PC-3 (cell line): ENCODE measurements at regions not wholly inside any gene's neighbourhood (a gene's known extent, or its start where the extent isn't known, plus 50 kb on each side); places are given as distances from the start of the nearest gene placed in this dataset.

Experiments used
- ATAC-seq: fragments of 200-7000 bp; cut with Tn5 transposase; 2 replicates; pipeline ENCODE4 v1.9.1; 2020; ENCODE audit warnings: mild to moderate bottlenecking, moderate library complexity
- BruUV-seq: library from RNA; stranded (reverse); fragments of 400-500 nt; replicated peaks from 2 replicates; lab custom pipeline; 2021; lab: Mats Ljungman, UMichigan
- CTCF ChIA-PET: fragments of 300-600 bp; sonication (Branson Sonifier 250); formaldehyde crosslinking; loops from one replicate; lab custom pipeline; 2022; ENCODE audit warnings: antibody characterized with exemption; lab: Charles Lee
- POLR2A ChIA-PET: fragments of 300-600 bp; sonication (Branson Sonifier 250); formaldehyde crosslinking; loops from one replicate; lab custom pipeline; 2022; ENCODE audit warnings: antibody characterized with exemption; ENCODE audit not compliant: unreplicated experiment; lab: Charles Lee
- DNase-seq: peaks from one replicate; pipeline ENCODE4 v3.0.0-alpha.2; 2015
- H2AFZ ChIP-seq: fragments of 300-600 bp; sonication (generic); 2 replicates; pipeline ENCODE4 v1.6.0; 2016; ENCODE audit warnings: antibody characterized with exemption, low read length
- H3F3A ChIP-seq: fragments of 300-600 bp; sonication (generic); one replicate; pipeline ENCODE4 v1.6.0; 2017; ENCODE audit warnings: antibody characterized with exemption, low read length, control low read depth, mild to moderate bottlenecking; ENCODE audit not compliant: unreplicated experiment
- H3K27ac ChIP-seq: fragments of 300-600 bp; sonication (generic); 2 replicates; pipeline ENCODE4 v1.5.1; 2016; ENCODE audit warnings: mild to moderate bottlenecking, low read length
- H3K27me3 ChIP-seq: fragments of 300-600 bp; sonication (generic); 2 replicates; pipeline ENCODE4 v1.6.1; 2016; ENCODE audit warnings: low read length, mixed read lengths
- H3K36me3 ChIP-seq: fragments of 300-600 bp; sonication (generic); 2 replicates; pipeline ENCODE4 v1.6.1; 2016; ENCODE audit warnings: low read depth, mixed run types, low read length, mixed read lengths
- H3K4me1 ChIP-seq: fragments of 300-600 bp; sonication (generic); 2 replicates; pipeline ENCODE4 v1.5.1; 2016; ENCODE audit warnings: low read length; ENCODE audit not compliant: insufficient read depth
- H3K4me2 ChIP-seq: fragments of 300-600 bp; sonication (generic); 2 replicates; pipeline ENCODE4 v1.6.0; 2016; ENCODE audit warnings: low read length
- H3K4me3 ChIP-seq: fragments of 300-600 bp; sonication (generic); 2 replicates; pipeline ENCODE4 v1.5.1; 2016; ENCODE audit warnings: mild to moderate bottlenecking, low read length, mixed read lengths
- H3K79me2 ChIP-seq: fragments of 300-600 bp; sonication (generic); 2 replicates; pipeline ENCODE4 v1.6.1; 2017; ENCODE audit warnings: low read length, mixed read lengths
- H3K9ac ChIP-seq: fragments of 300-600 bp; sonication (generic); 2 replicates; pipeline ENCODE4 v1.6.0; 2016; ENCODE audit warnings: mild to moderate bottlenecking, low read length
- H3K9me2 ChIP-seq: fragments of 300-600 bp; sonication (generic); replicated peaks from 2 replicates; pipeline ENCODE4 v1.6.1; 2016; ENCODE audit warnings: mixed run types, low read length, mixed read lengths
- H3K9me3 ChIP-seq: fragments of 300-600 bp; sonication (generic); 2 replicates; pipeline ENCODE4 v1.6.1; 2016; ENCODE audit warnings: low read length, mixed read lengths
- H4K20me1 ChIP-seq: fragments of 300-600 bp; sonication (generic); 2 replicates; pipeline ENCODE4 v1.6.1; 2016; ENCODE audit warnings: low read length, mixed read lengths
- CTCF ChIP-seq: fragments of 300-600 bp; sonication (generic); conservative IDR thresholded peaks from 2 replicates; pipeline ENCODE4 v1.5.1; 2017; ENCODE audit warnings: antibody characterized with exemption, low read depth, mild to moderate bottlenecking, low read length
- EZH2 ChIP-seq: fragments of 300-600 bp; sonication (generic); IDR thresholded peaks from one replicate; pipeline ENCODE4 v1.6.1; 2017; ENCODE audit warnings: antibody characterized with exemption, mild to moderate bottlenecking, low read length; ENCODE audit not compliant: unreplicated experiment
- EZH2phosphoT487 ChIP-seq: fragments of 300-600 bp; sonication (generic); IDR thresholded peaks from 2 replicates; pipeline ENCODE4 v1.6.1; 2018; ENCODE audit warnings: mild to moderate bottlenecking, antibody characterized with exemption, low read length, borderline replicate concordance
- intact Hi-C: fragments of 100-400 bp; cut with micrococcal nuclease; formaldehyde crosslinking; loops from 2 replicates; pipeline ENCODE4 v1.9.0; 2023

- no peaks in the 10 kb centered on the region for H3K36me3 ChIP-seq
- no peaks in the 10 kb centered on the region for H3F3A ChIP-seq
- BruUV-seq, result no TSS peak
- H3K4me1 ChIP-seq, result no peaks in the 10 kb centered on the region
- ATAC-seq (no peak), DNase-seq (no peak)
- H3K9me2 ChIP-seq, result no peaks in the 10 kb centered on the region
- H3K27me3 ChIP-seq, result peaks cover 12% of the 10 kb centered on the region
- no peak overlapping the region for H3K27ac ChIP-seq
- intact Hi-C loops, result no loop called here
- H3K9me3 ChIP-seq, result no peaks in the 10 kb centered on the region
- POLR2A ChIA-PET, result no interaction called here
- no peak overlapping the region for H2AFZ ChIP-seq
- H3K4me2 ChIP-seq, result no peak overlapping the region
- no peaks in the 10 kb centered on the region for H4K20me1 ChIP-seq
- no peak overlapping the region for H3K4me3 ChIP-seq
- no peak overlapping the region for H3K9ac ChIP-seq
- no peak for TF ChIP-seq CTCF
- no peaks in the 10 kb centered on the region for H3K79me2 ChIP-seq
- CTCF ChIA-PET, result no interaction called here
Observed at GRCh38 chr15:53453253-53454105, 306.0 kb downstream of the WDR72 start.

- Histone ChIP-seq H3K4me3 (no peak overlapping the region), H3K4me2 (no peak overlapping the region), H3K27ac (no peak overlapping the region), H2AFZ (no peak overlapping the region), H3K4me1 (no peaks in the 10 kb centered on the region), H4K20me1 (no peaks in the 10 kb centered on the region), H3K9me2 (no peaks in the 10 kb centered on the region), H3F3A (no peaks in the 10 kb centered on the region), H3K9ac (no peak overlapping the region), H3K27me3 (peaks cover 21% of the 10 kb centered on the region), H3K9me3 (no peaks in the 10 kb centered on the region), H3K36me3 (no peaks in the 10 kb centered on the region), H3K79me2 (no peaks in the 10 kb centered on the region)
- ATAC-seq, result no peak
- intact Hi-C loops, result no loop called here
- TF ChIP-seq EZH2 (no peak), CTCF (no peak), EZH2phosphoT487 (no peak)
- no TSS peak for BruUV-seq
- POLR2A ChIA-PET, result no interaction called here
- DNase-seq, result no peak
- CTCF ChIA-PET, result no interaction called here
Observed at GRCh38 chr15:53448232-53449015, 311.0 kb downstream of the WDR72 start.

- BruUV-seq, result no TSS peak
- H3K9ac ChIP-seq, result no peak overlapping the region
- no peaks in the 10 kb centered on the region for H3F3A ChIP-seq
- H3K4me1 ChIP-seq, result no peaks in the 10 kb centered on the region
- ChIA-PET POLR2A (no interaction called here), CTCF (no interaction called here)
- H3K79me2 ChIP-seq, result no peaks in the 10 kb centered on the region
- TF ChIP-seq EZH2 (no peak), CTCF (no peak), EZH2phosphoT487 (no peak)
- no peak overlapping the region for H3K4me2 ChIP-seq
- H3K9me2 ChIP-seq, result no peaks in the 10 kb centered on the region
- no peak for DNase-seq
- peaks cover 21% of the 10 kb centered on the region for H3K27me3 ChIP-seq
- H2AFZ ChIP-seq, result no peak overlapping the region
- no peak for ATAC-seq
- H3K4me3 ChIP-seq, result no peak overlapping the region
- H3K9me3 ChIP-seq, result no peaks in the 10 kb centered on the region
- no peaks in the 10 kb centered on the region for H4K20me1 ChIP-seq
- no peaks in the 10 kb centered on the region for H3K36me3 ChIP-seq
- intact Hi-C loops, result no loop called here
- H3K27ac ChIP-seq, result no peak overlapping the region
Observed at GRCh38 chr15:53447742-53448141, 311.7 kb downstream of the WDR72 start.
